ENCODE measurements at regions not wholly inside any gene's neighbourhood (a gene's known extent, or its start where the extent isn't known, plus 50 kb on each side); places are given as distances from the start of the nearest gene placed in this dataset.

DNA sequence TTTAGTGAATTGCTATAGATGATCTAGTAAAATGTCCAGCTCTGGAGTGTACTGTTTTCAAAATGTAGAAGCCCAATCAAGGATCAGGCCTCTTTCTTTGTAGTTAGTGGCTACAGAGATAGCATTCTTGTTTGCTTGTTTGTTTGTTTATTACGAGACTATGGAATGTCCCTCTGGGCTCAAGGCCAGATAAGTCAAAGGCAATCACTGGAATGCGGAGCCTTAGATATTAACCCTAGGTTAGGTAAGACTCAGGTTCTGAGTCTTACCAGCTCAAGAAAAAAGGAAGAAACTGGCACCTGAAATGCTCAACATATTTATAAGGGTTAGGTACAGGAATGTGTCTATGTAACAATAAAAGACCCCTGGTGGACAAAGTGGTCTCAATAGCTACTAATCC is 261.5 kb downstream of the SLC7A11 start:
- Histone ChIP-seq H3K4me2 (ENCODE audit: low read length) (no peak overlapping the region), H3K9me3 (ENCODE audit: low read length) (no peaks in the 10 kb centered on the region), H3K36me3 (ENCODE audit: insufficient read depth, low read length) (no peaks in the 10 kb centered on the region), H3K4me3 (ENCODE audit: low read length) (no peak overlapping the region), H2AFZ (ENCODE audit: low read depth, low read length) (no peak overlapping the region), H3K79me2 (replicated peaks; ENCODE audit: insufficient read depth, low read length) (no peaks in the 10 kb centered on the region), H3K9me2 (ENCODE audit: insufficient read depth, low read length) (no peaks in the 10 kb centered on the region), H3K27ac (ENCODE audit: low read length) (no peak overlapping the region), H3F3A (ENCODE audit: insufficient read depth, low read length, poor library complexity, severe bottlenecking) (no peaks in the 10 kb centered on the region), H3K9ac (ENCODE audit: low read length) (no peak overlapping the region), H4K20me1 (ENCODE audit: insufficient read depth) (no peaks in the 10 kb centered on the region), H3K27me3 (ENCODE audit: insufficient read depth, low read depth, low read length) (no peaks in the 10 kb centered on the region)
- TF ChIP-seq SMC3 (conservative IDR thresholded peaks at IDR 0.05; ENCODE audit: poor library complexity) (no peak), EP300 (conservative IDR thresholded peaks at IDR 0.05; ENCODE audit: poor library complexity, severe bottlenecking) (no peak), EZH2 (IDR thresholded peaks at IDR 0.05; ENCODE audit: borderline replicate concordance, insufficient read depth, low read length, poor library complexity, severe bottlenecking) (no peak), POLR2AphosphoS5 (IDR thresholded peaks at IDR 0.05) (no peak), MXI1 (conservative IDR thresholded peaks at IDR 0.05; ENCODE audit: poor library complexity, severe bottlenecking) (no peak), RAD21 (conservative IDR thresholded peaks at IDR 0.05) (no peak), TAF1 (IDR thresholded peaks at IDR 0.05; ENCODE audit: low read depth) (no peak)
- TF ChIP-seq, protein P1, sequence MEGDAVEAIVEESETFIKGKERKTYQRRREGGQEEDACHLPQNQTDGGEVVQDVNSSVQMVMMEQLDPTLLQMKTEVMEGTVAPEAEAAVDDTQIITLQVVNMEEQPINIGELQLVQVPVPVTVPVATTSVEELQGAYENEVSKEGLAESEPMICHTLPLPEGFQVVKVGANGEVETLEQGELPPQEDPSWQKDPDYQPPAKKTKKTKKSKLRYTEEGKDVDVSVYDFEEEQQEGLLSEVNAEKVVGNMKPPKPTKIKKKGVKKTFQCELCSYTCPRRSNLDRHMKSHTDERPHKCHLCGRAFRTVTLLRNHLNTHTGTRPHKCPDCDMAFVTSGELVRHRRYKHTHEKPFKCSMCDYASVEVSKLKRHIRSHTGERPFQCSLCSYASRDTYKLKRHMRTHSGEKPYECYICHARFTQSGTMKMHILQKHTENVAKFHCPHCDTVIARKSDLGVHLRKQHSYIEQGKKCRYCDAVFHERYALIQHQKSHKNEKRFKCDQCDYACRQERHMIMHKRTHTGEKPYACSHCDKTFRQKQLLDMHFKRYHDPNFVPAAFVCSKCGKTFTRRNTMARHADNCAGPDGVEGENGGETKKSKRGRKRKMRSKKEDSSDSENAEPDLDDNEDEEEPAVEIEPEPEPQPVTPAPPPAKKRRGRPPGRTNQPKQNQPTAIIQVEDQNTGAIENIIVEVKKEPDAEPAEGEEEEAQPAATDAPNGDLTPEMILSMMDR (IDR thresholded peaks at IDR 0.05; ENCODE audit: poor library complexity, severe bottlenecking): no peak
- TF ChIP-seq, protein P2, sequence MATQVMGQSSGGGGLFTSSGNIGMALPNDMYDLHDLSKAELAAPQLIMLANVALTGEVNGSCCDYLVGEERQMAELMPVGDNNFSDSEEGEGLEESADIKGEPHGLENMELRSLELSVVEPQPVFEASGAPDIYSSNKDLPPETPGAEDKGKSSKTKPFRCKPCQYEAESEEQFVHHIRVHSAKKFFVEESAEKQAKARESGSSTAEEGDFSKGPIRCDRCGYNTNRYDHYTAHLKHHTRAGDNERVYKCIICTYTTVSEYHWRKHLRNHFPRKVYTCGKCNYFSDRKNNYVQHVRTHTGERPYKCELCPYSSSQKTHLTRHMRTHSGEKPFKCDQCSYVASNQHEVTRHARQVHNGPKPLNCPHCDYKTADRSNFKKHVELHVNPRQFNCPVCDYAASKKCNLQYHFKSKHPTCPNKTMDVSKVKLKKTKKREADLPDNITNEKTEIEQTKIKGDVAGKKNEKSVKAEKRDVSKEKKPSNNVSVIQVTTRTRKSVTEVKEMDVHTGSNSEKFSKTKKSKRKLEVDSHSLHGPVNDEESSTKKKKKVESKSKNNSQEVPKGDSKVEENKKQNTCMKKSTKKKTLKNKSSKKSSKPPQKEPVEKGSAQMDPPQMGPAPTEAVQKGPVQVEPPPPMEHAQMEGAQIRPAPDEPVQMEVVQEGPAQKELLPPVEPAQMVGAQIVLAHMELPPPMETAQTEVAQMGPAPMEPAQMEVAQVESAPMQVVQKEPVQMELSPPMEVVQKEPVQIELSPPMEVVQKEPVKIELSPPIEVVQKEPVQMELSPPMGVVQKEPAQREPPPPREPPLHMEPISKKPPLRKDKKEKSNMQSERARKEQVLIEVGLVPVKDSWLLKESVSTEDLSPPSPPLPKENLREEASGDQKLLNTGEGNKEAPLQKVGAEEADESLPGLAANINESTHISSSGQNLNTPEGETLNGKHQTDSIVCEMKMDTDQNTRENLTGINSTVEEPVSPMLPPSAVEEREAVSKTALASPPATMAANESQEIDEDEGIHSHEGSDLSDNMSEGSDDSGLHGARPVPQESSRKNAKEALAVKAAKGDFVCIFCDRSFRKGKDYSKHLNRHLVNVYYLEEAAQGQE (IDR thresholded peaks at IDR 0.05; ENCODE audit: borderline replicate concordance): no peak

GRCh38 chr4:137979938-137980337 is 262.2 kb downstream of the SLC7A11 start:
- H3K9me3 ChIP-seq (ENCODE audit: low read length): no peaks in the 10 kb centered on the region
- H3K4me2 ChIP-seq (ENCODE audit: low read length): no peak overlapping the region
- no peaks in the 10 kb centered on the region for H3K36me3 ChIP-seq (ENCODE audit: insufficient read depth, low read length)
- no peaks in the 10 kb centered on the region for H3K9me2 ChIP-seq (ENCODE audit: insufficient read depth, low read length)
- H2AFZ ChIP-seq (ENCODE audit: low read depth, low read length): no peak overlapping the region
- no peak overlapping the region for H3K27ac ChIP-seq (ENCODE audit: low read length)
- no peaks in the 10 kb centered on the region for H3K27me3 ChIP-seq (ENCODE audit: insufficient read depth, low read depth, low read length)
- no peaks in the 10 kb centered on the region for H3F3A ChIP-seq (ENCODE audit: insufficient read depth, low read length, poor library complexity, severe bottlenecking)
- H3K9ac ChIP-seq (ENCODE audit: low read length): no peak overlapping the region
- H3K79me2 ChIP-seq (replicated peaks; ENCODE audit: insufficient read depth, low read length): no peaks in the 10 kb centered on the region
- TF ChIP-seq, protein P2 (IDR thresholded peaks at IDR 0.05; ENCODE audit: borderline replicate concordance): no peak
- TF ChIP-seq, protein P1 (IDR thresholded peaks at IDR 0.05; ENCODE audit: poor library complexity, severe bottlenecking): no peak
- TF ChIP-seq MXI1 (conservative IDR thresholded peaks at IDR 0.05; ENCODE audit: poor library complexity, severe bottlenecking) (no peak), EP300 (conservative IDR thresholded peaks at IDR 0.05; ENCODE audit: poor library complexity, severe bottlenecking) (no peak)
- H3K4me3 ChIP-seq (ENCODE audit: low read length): no peak overlapping the region
- no peaks in the 10 kb centered on the region for H4K20me1 ChIP-seq (ENCODE audit: insufficient read depth)
